ENCODE measurements at regions not wholly inside any gene's neighbourhood (a gene's known extent, or its start where the extent isn't known, plus 50 kb on each side); places are given as distances from the start of the nearest gene placed in this dataset.

DNA sequence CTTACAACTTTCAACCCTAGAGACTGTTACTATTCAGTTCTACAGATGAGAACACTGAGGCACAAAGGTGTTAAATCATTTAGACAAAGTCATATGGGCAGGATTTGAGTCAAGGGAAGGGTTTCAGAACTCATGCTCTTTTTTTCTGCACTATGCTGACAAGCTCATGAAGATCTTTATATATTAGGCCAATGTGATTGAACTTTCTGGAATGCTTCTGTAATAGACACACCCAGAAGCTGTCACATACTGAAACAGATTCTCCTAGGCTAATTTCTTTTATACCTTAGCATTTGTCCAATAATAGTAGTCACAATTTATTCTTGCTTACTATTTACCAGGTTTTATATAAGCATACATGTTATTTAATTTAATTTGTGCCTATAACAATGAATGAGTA lies 164.0 kb downstream of the ALG10B start:
- Histone ChIP-seq H3K36me3 (ENCODE audit: control insufficient read depth, insufficient read depth, low read length) (no peaks in the 10 kb centered on the region), H3K4me1 (ENCODE audit: control insufficient read depth, insufficient read depth, low read length, poor library complexity, severe bottlenecking) (no peaks in the 10 kb centered on the region), H3K9me3 (ENCODE audit: control insufficient read depth, low read length) (no peaks in the 10 kb centered on the region), H3K27ac (ENCODE audit: low read depth, low read length, severe bottlenecking) (no peak overlapping the region), H3K4me3 (ENCODE audit: extremely low read depth, insufficient read depth, low read length, poor library complexity, severe bottlenecking) (no peak overlapping the region)

DNA sequence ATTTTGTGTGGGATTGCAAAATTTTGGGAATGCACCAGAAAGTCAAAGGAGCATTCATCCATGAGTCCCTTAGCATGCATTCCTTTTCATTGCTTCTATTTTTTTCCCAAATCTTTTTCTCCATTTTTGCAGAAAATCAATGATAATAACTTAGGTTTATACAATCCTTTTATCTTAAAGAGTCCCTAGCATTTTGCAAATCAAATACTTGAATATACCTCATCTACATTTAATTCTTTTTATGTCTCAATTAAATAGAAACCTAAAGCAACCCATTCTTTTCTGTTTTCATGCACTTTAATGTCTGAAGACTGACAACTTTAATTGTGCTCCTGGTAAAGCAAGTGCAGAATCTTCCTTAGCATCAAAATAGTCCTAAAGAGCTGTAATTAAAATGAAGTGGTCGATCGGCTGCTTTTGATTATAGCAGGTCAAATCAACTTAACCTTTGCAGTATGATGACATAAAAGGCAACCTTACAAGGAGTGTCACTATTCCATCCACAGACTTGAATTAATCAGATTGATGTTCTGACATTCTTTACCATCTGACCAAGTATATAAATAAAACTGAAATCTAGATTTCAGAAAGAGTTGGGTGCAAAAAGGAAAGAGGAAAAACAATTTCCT lies 168.4 kb downstream of the ALG10B start:
- no CpG with 5 or more reads among the region's 2 CpGs for WGBS, 2 experiments (ENCODE audit: insufficient coverage in 2 of 2)
- no peak overlapping the region for H3K27ac ChIP-seq (ENCODE audit: low read depth, low read length, severe bottlenecking)
- no peaks in the 10 kb centered on the region for H3K36me3 ChIP-seq (ENCODE audit: control insufficient read depth, insufficient read depth, low read length)
- H3K4me3 ChIP-seq (ENCODE audit: extremely low read depth, insufficient read depth, low read length, poor library complexity, severe bottlenecking): no peak overlapping the region
- no peaks in the 10 kb centered on the region for H3K9me3 ChIP-seq (ENCODE audit: control insufficient read depth, low read length)
- H3K4me1 ChIP-seq (ENCODE audit: control insufficient read depth, insufficient read depth, low read length, poor library complexity, severe bottlenecking): no peaks in the 10 kb centered on the region

DNA sequence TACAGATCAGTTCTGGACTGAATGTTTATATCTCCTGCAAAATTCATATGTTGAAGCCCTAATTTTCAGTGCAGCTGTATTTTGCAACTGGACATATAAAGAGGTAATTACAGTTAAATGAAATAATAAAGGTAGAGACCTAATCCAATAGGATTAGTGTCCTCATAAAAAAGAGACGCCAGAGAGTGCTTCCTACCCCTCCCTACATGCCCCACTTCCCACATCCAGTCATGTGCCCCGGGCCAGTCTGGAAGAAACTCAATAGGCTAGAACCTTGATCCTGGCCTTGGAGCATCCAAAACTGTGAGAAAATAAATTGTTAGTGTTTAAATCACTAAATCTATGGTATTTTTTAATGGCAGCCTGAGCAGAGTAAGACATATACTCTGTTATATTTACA lies 172.3 kb downstream of the ALG10B start:
- no peaks in the 10 kb centered on the region for H3K4me1 ChIP-seq (ENCODE audit: control insufficient read depth, insufficient read depth, low read length, poor library complexity, severe bottlenecking)
- H3K27ac ChIP-seq (ENCODE audit: low read depth, low read length, severe bottlenecking): no peak overlapping the region
- no peaks in the 10 kb centered on the region for H3K9me3 ChIP-seq (ENCODE audit: control insufficient read depth, low read length)
- H3K4me3 ChIP-seq (ENCODE audit: extremely low read depth, insufficient read depth, low read length, poor library complexity, severe bottlenecking): no peak overlapping the region
- no CpG with 5 or more reads among the region's 2 CpGs for WGBS, 2 experiments (ENCODE audit: insufficient coverage in 2 of 2)
- no peaks in the 10 kb centered on the region for H3K36me3 ChIP-seq (ENCODE audit: control insufficient read depth, insufficient read depth, low read length)

DNA sequence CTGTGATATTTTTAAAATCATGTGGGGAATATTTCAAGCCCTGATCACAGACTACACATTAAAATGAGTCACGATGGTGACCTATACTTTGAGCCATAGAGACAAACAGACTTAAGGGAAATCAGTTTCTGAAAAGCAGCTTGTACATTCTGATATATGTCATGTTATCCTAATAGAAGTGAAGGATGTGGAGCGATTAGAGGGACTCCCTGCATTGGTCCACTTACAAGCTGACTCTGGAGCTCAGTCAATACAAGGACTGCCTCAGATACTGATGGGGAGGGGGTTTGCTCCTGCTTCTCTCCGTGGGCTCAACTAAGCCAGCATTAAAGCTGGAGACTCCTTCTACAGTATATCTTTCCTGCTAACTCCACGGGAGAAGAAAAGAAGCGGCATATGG lies 173.5 kb downstream of the ALG10B start:
- Histone ChIP-seq H3K27ac (ENCODE audit: low read depth, low read length, severe bottlenecking) (no peak overlapping the region), H3K4me3 (ENCODE audit: extremely low read depth, insufficient read depth, low read length, poor library complexity, severe bottlenecking) (no peak overlapping the region), H3K9me3 (ENCODE audit: control insufficient read depth, low read length) (no peaks in the 10 kb centered on the region), H3K4me1 (ENCODE audit: control insufficient read depth, insufficient read depth, low read length, poor library complexity, severe bottlenecking) (no peaks in the 10 kb centered on the region), H3K36me3 (ENCODE audit: control insufficient read depth, insufficient read depth, low read length) (no peaks in the 10 kb centered on the region)
- WGBS, 2 experiments (ENCODE audit: insufficient coverage in 2 of 2): 50 to 60% methylated on average over 1 to 2 of the region's 5 CpGs

DNA sequence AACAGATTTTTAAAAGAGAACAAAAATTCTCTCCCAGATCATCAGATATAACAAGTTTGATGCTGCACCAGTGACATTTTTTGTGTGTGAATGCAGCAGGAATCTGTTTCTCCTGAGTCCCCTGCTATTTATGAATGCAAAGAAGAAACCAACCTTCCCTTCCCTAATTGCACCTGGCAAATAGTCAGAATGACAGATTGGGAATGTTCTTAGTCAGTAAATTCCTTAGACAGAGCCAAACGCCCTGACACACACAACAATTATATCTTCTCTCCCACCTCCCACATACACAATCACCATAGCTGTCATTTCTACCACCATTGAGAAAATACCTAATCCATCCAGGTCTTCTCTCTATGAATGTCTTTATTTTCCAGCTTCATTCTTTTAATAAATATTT lies 174.4 kb downstream of the ALG10B start:
- no peaks in the 10 kb centered on the region for H3K4me1 ChIP-seq (ENCODE audit: control insufficient read depth, insufficient read depth, low read length, poor library complexity, severe bottlenecking)
- no peak overlapping the region for H3K27ac ChIP-seq (ENCODE audit: low read depth, low read length, severe bottlenecking)
- H3K9me3 ChIP-seq (ENCODE audit: control insufficient read depth, low read length): no peaks in the 10 kb centered on the region
- 83 to 100% methylated on average over 1 of the region's 1 CpG for WGBS, 2 experiments (ENCODE audit: insufficient coverage in 2 of 2)
- H3K36me3 ChIP-seq (ENCODE audit: control insufficient read depth, insufficient read depth, low read length): no peaks in the 10 kb centered on the region
- no peak overlapping the region for H3K4me3 ChIP-seq (ENCODE audit: extremely low read depth, insufficient read depth, low read length, poor library complexity, severe bottlenecking)

DNA sequence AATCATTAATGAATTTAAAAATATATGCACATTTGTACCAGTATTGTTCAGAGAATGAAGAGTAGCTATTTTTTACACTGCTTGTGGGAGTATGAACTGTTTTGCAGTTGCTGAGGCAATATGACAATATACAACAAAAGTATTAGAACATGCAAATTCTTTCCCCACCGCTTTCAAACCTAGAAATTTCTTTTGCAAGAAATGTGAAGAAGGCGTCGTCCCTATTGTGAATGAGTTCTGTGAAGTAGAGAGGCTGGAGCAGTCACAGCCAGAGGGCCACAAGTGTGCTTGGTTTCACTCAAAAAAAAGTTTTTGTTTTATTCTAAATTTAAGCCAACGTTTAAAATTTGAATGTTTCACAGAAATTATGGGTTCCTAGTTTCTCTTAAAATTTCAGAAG lies 184.9 kb downstream of the ALG10B start:
- Histone ChIP-seq H3K36me3 (ENCODE audit: control insufficient read depth, insufficient read depth, low read length) (no peaks in the 10 kb centered on the region), H3K9me3 (ENCODE audit: control insufficient read depth, low read length) (peaks cover 8% of the 10 kb centered on the region), H3K27ac (ENCODE audit: low read depth, low read length, severe bottlenecking) (no peak overlapping the region), H3K4me1 (ENCODE audit: control insufficient read depth, insufficient read depth, low read length, poor library complexity, severe bottlenecking) (no peaks in the 10 kb centered on the region), H3K4me3 (ENCODE audit: extremely low read depth, insufficient read depth, low read length, poor library complexity, severe bottlenecking) (no peak overlapping the region)
- WGBS, 2 experiments (ENCODE audit: insufficient coverage in 2 of 2): 17 to 100% methylated on average over 1 to 2 of the region's 4 CpGs

DNA sequence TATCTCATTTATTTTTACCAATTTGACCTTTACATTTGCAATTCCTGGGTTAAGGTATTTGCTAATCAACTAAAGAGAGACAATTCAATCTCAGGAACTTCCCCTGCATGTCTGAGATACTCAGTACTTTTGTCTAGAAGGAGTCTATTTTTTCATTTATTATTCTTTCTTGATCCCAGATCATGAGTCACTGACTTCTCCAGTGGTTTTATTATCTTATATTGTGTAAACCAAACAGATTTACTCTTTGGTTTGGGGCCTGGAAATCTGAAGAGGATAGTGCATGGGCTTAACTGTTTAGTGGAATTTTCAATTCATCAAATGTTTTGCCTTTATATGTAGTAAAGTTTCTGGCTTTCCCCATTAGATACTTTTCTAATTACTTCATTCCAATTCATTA lies 185.4 kb downstream of the ALG10B start:
- H3K4me1 ChIP-seq (ENCODE audit: control insufficient read depth, insufficient read depth, low read length, poor library complexity, severe bottlenecking): no peaks in the 10 kb centered on the region
- H3K36me3 ChIP-seq (ENCODE audit: control insufficient read depth, insufficient read depth, low read length): no peaks in the 10 kb centered on the region
- peaks cover 8% of the 10 kb centered on the region for H3K9me3 ChIP-seq (ENCODE audit: control insufficient read depth, low read length)
- no peak overlapping the region for H3K4me3 ChIP-seq (ENCODE audit: extremely low read depth, insufficient read depth, low read length, poor library complexity, severe bottlenecking)
- no peak overlapping the region for H3K27ac ChIP-seq (ENCODE audit: low read depth, low read length, severe bottlenecking)

DNA sequence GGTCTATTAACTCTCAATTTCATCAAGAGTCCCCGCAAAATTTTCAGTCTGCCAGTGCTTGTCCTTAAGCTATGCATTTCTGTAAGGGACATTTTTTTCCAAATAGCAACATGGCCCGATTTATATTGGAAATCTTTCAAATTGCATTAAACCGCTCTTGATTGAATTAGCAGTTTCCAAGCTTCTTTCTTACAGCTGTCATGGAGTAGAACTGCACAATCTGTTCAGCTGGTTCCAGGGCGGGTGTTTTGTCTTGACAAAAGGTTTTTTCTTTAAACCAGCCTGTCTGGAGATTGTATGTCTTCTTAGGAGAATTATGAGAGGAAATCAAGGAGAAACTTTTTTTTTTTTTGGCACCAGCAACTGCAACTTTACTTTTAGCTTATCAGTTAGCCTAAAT lies 185.8 kb downstream of the ALG10B start:
- no peaks in the 10 kb centered on the region for H3K36me3 ChIP-seq (ENCODE audit: control insufficient read depth, insufficient read depth, low read length)
- no peaks in the 10 kb centered on the region for H3K4me1 ChIP-seq (ENCODE audit: control insufficient read depth, insufficient read depth, low read length, poor library complexity, severe bottlenecking)
- H3K27ac ChIP-seq (ENCODE audit: low read depth, low read length, severe bottlenecking): no peak overlapping the region
- WGBS, 2 experiments (ENCODE audit: insufficient coverage in 2 of 2): 95 to 100% methylated on average over 3 to 4 of the region's 4 CpGs
- H3K9me3 ChIP-seq (ENCODE audit: control insufficient read depth, low read length): peaks cover 4% of the 10 kb centered on the region
- no peak overlapping the region for H3K4me3 ChIP-seq (ENCODE audit: extremely low read depth, insufficient read depth, low read length, poor library complexity, severe bottlenecking)

DNA sequence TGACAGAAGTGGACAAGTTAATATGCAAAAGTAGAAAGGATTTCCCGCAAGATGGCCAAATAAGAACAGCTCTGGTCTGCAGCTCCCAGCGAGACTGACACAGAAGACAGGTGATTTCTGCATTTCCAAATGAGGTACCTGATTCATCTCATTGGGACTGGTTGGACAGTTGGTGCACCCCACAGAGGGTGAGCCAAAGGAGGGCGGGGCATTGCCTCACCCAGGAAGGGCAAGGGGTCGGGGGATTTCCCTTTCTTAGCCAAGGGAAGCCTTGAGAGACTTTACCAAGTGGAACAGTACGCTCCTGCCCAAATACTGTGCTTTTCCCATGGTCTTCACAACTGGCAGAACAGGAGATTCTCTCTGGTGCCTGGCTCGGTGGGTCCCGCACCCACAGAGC lies 191.3 kb downstream of the ALG10B start:
- 85 to 93% methylated on average over 5 to 7 of the region's 7 CpGs for WGBS, 2 experiments (ENCODE audit: insufficient coverage in 2 of 2)
- H3K36me3 ChIP-seq (ENCODE audit: control insufficient read depth, insufficient read depth, low read length): no peaks in the 10 kb centered on the region

DNA sequence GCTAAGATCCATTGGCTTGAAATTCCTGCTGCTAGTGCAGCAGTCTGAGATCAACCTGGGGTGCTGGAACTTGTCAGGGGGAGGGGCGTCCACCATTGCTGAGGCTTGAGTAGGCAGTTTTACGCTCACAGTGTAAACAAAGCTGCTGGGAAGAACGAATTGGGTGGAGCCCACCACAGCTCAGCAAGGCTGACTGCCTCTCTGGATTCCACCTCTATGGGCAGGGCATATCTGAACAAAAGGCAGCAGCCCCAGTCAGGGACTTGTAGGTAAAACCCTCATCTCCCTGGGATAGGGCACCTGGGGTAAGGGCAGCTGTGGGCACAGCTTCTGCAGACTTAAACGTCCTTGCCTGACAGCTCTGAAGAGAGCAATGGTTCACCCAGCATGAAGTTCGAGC lies 191.7 kb downstream of the ALG10B start:
- H3K4me3 ChIP-seq (ENCODE audit: extremely low read depth, insufficient read depth, low read length, poor library complexity, severe bottlenecking): no peak overlapping the region
- no peaks in the 10 kb centered on the region for H3K4me1 ChIP-seq (ENCODE audit: control insufficient read depth, insufficient read depth, low read length, poor library complexity, severe bottlenecking)
- no peaks in the 10 kb centered on the region for H3K9me3 ChIP-seq (ENCODE audit: control insufficient read depth, low read length)
- H3K27ac ChIP-seq (ENCODE audit: low read depth, low read length, severe bottlenecking): no peak overlapping the region
- WGBS, 2 experiments (ENCODE audit: insufficient coverage in 2 of 2): 62 to 72% methylated on average over 5 of the region's 5 CpGs
- H3K36me3 ChIP-seq (ENCODE audit: control insufficient read depth, insufficient read depth, low read length): no peaks in the 10 kb centered on the region

More for the DNA sequence above, 191.3 kb downstream of the ALG10B start:
- H3K4me3 ChIP-seq (ENCODE audit: extremely low read depth, insufficient read depth, low read length, poor library complexity, severe bottlenecking): no peak overlapping the region
- no peaks in the 10 kb centered on the region for H3K4me1 ChIP-seq (ENCODE audit: control insufficient read depth, insufficient read depth, low read length, poor library complexity, severe bottlenecking)
- no peaks in the 10 kb centered on the region for H3K9me3 ChIP-seq (ENCODE audit: control insufficient read depth, low read length)
- H3K27ac ChIP-seq (ENCODE audit: low read depth, low read length, severe bottlenecking): no peak overlapping the region

DNA sequence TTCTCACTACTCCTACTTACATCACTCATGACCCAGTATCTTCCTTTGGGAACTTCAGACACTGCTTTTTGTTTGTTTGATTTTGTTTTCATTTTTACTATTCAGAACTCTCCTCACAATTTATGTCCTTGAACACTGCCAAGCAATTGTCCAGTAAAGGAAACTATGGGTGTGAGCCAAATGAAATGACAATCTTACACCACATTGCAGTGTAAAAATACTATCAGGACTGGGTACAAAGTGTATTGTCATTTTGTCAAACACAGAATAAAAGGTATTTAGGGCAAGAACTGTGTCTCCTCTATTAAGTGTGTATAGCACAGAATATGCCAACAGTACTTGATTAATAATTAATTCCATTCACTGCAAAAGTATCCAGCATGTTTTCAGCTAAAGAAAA lies 199.3 kb downstream of the ALG10B start:
- no peak overlapping the region for H3K27ac ChIP-seq (ENCODE audit: low read depth, low read length, severe bottlenecking)
- H3K4me1 ChIP-seq (ENCODE audit: control insufficient read depth, insufficient read depth, low read length, poor library complexity, severe bottlenecking): no peaks in the 10 kb centered on the region
- no peak overlapping the region for H3K4me3 ChIP-seq (ENCODE audit: extremely low read depth, insufficient read depth, low read length, poor library complexity, severe bottlenecking)
- no peaks in the 10 kb centered on the region for H3K36me3 ChIP-seq (ENCODE audit: control insufficient read depth, insufficient read depth, low read length)
- no peaks in the 10 kb centered on the region for H3K9me3 ChIP-seq (ENCODE audit: control insufficient read depth, low read length)

Data from mesodermal cell (in vitro differentiated cells).